ENCODE measurements at regions not wholly inside any gene's neighbourhood (a gene's known extent, or its start where the extent isn't known, plus 50 kb on each side); places are given as distances from the start of the nearest gene placed in this dataset.

GRCh38 chr15:93985176-93985575, 246.2 kb upstream of the MCTP2 start:
- TF ChIP-seq EZH2 (IDR thresholded peaks at IDR 0.05), result no peak
- no peak for TF ChIP-seq POLR2A (IDR thresholded peaks at IDR 0.05; ENCODE audit: borderline replicate concordance, extremely low read depth, insufficient read depth, insufficient read length)
- TF ChIP-seq CTCF (IDR thresholded peaks at IDR 0.05 in 2 of 3, conservative IDR thresholded peaks at IDR 0.05 in 1 of 3; ENCODE audit: borderline replicate concordance in 1 of 3, insufficient read depth in 1 of 3, low read depth in 2 of 3, low read length in 2 of 3), result no peak
- no peak for TF ChIP-seq MAX (IDR thresholded peaks at IDR 0.05)
- TF ChIP-seq POLR2AphosphoS5 (IDR thresholded peaks at IDR 0.05; ENCODE audit: low read depth, low read length), result no peak
- no peak for TF ChIP-seq REST (IDR thresholded peaks at IDR 0.05; ENCODE audit: low read depth)
- TF ChIP-seq SRF (IDR thresholded peaks at IDR 0.05; ENCODE audit: low read depth), result no peak
- no peak for TF ChIP-seq CEBPB (IDR thresholded peaks at IDR 0.05; ENCODE audit: low read depth)
- no peak for TF ChIP-seq RAD21 (IDR thresholded peaks at IDR 0.05; ENCODE audit: low read depth)
- TF ChIP-seq EZH2phosphoT487 (IDR thresholded peaks at IDR 0.05; ENCODE audit: borderline replicate concordance), result no peak
- no peak for TF ChIP-seq ATF3 (IDR thresholded peaks at IDR 0.05)
